ENCODE measurements at regions not wholly inside any gene's neighbourhood (a gene's known extent, or its start where the extent isn't known, plus 50 kb on each side); places are given as distances from the start of the nearest gene placed in this dataset.

GRCh38 chr7:131747658-131748232 lies 191.3 kb upstream of the PODXL start:
- H2AK9ac ChIP-seq (replicated peaks; ENCODE audit: low read depth, low read length, poor library complexity): no peak overlapping the region
- no peaks in the 10 kb centered on the region for H4K20me1 ChIP-seq (ENCODE audit: insufficient read depth, low read length)
- intact Hi-C loops (cut with micrococcal nuclease): no loop called here
- H2BK20ac ChIP-seq (ENCODE audit: low read depth, low read length): no peak overlapping the region
- in situ Hi-C loops (cut with MboI; ENCODE audit: low sequenced_read_pairs): no loop called here
- no peak overlapping the region for H3K23ac ChIP-seq (ENCODE audit: low read depth, low read length)
- H3K4me1 ChIP-seq (ENCODE audit: control insufficient read depth, insufficient read depth, low read length): no peaks in the 10 kb centered on the region
- no peak overlapping the region for H4K8ac ChIP-seq (ENCODE audit: low read depth in 2 of 2, low read length in 2 of 2)
- H3K4me2 ChIP-seq (ENCODE audit: low read depth, low read length): no peak overlapping the region
- no peaks in the 10 kb centered on the region for H3K9me1 ChIP-seq (ENCODE audit: insufficient read depth, low read length)
- H2BK5ac ChIP-seq (ENCODE audit: low read depth, low read length, poor library complexity, severe bottlenecking): no peak overlapping the region
- no CpG with 5 or more reads among the region's 3 CpGs for whole genome bisulfite sequencing, 2 experiments (ENCODE audit: extremely low coverage in 2 of 2, insufficient read length in 1 of 2)
- H3K14ac ChIP-seq (replicated peaks; ENCODE audit: low read depth, low read length): no peak overlapping the region
- no peak for TF ChIP-seq BHLHE40 (IDR thresholded peaks at IDR 0.05; ENCODE audit: low read depth, low read length)
- no peak for TF ChIP-seq ELK1 (IDR thresholded peaks at IDR 0.05; ENCODE audit: borderline replicate concordance, low read depth, low read length)
- TF ChIP-seq MXI1 (IDR thresholded peaks at IDR 0.05; ENCODE audit: borderline replicate concordance, low read depth, low read length): no peak
- no peak for TF ChIP-seq RAD21 (IDR thresholded peaks at IDR 0.05; ENCODE audit: low read length)
- TF ChIP-seq MAZ (IDR thresholded peaks at IDR 0.05; ENCODE audit: borderline replicate concordance, low read depth, low read length): no peak
- TF ChIP-seq CTCF (conservative IDR thresholded peaks at IDR 0.05; ENCODE audit: low read depth, low read length): no peak
- TF ChIP-seq SMC3 (IDR thresholded peaks at IDR 0.05; ENCODE audit: low read depth, low read length): no peak
- no peak for TF ChIP-seq USF2 (IDR thresholded peaks at IDR 0.05; ENCODE audit: low read depth, low read length)
- TF ChIP-seq CHD1 (IDR thresholded peaks at IDR 0.05; ENCODE audit: low read depth, low read length): no peak
- TF ChIP-seq RFX5 (IDR thresholded peaks at IDR 0.05; ENCODE audit: low read depth, low read length): no peak
- no peak for TF ChIP-seq NFE2L2 (IDR thresholded peaks at IDR 0.05; ENCODE audit: low read depth, low read length)
- ChIA-PET POLR2A (ENCODE audit: unreplicated experiment) (no interaction called here), CTCF (no interaction called here)
- no peak overlapping the region for H3K4ac ChIP-seq (ENCODE audit: low read depth, low read length)
- dilution Hi-C loops (cut with HindIII; ENCODE audit: low sequenced_read_pairs, unreplicated experiment): no loop called here
- H2AFZ ChIP-seq (replicated peaks; ENCODE audit: low read length, poor library complexity): no peak overlapping the region
- ATAC-seq (ENCODE audit: low read depth) (no peak), DNase-seq (no peak)
- no peaks in the 10 kb centered on the region for H3K9me3 ChIP-seq (ENCODE audit: control insufficient read depth, insufficient read depth, low read length)
- no peak overlapping the region for H3K4me3 ChIP-seq (ENCODE audit: insufficient read depth, low read depth, low read length)
- no peak overlapping the region for H2BK15ac ChIP-seq (ENCODE audit: low read depth, low read length)
- H3K9ac ChIP-seq (ENCODE audit: low read depth, low read length): no peak overlapping the region
- no TSS peak for BruUV-seq (replicated peaks)
- no peak overlapping the region for H3K18ac ChIP-seq (ENCODE audit: low read depth, low read length)
- no peak overlapping the region for H4K91ac ChIP-seq (ENCODE audit: insufficient read depth, low read depth, low read length)
- H3K36me3 ChIP-seq (ENCODE audit: control insufficient read depth, insufficient read depth, low read length): no peaks in the 10 kb centered on the region
- H3K56ac ChIP-seq (ENCODE audit: extremely low read depth, insufficient read depth, low read length): no peak overlapping the region
- H4K5ac ChIP-seq (ENCODE audit: low read depth, low read length): no peak overlapping the region
- no peaks in the 10 kb centered on the region for H3K27me3 ChIP-seq (ENCODE audit: control insufficient read depth, insufficient read depth, low read length)
- no peak overlapping the region for H3K27ac ChIP-seq (ENCODE audit: insufficient read depth, low read length)
- H3K79me1 ChIP-seq (ENCODE audit: low read depth in 1 of 2, low read length in 2 of 2): no peaks in the 10 kb centered on the region
- no peak overlapping the region for H2AK5ac ChIP-seq (ENCODE audit: low read depth, low read length)
- H2BK120ac ChIP-seq (ENCODE audit: low read depth, low read length): no peak overlapping the region

All from IMR-90 (cell line).